HG02885 (cell line): ENCODE measurements at regions not wholly inside any gene's neighbourhood (a gene's known extent, or its start where the extent isn't known, plus 50 kb on each side); places are given as distances from the start of the nearest gene placed in this dataset.
"Not testable (repeated sequence)": the region's sequence is repeated elsewhere in the genome, so short reads cannot be mapped to it uniquely, and the experiment has no call there.

ENCODE experiments used
- ATAC-seq: cut with Tn5 transposase; IDR thresholded peaks from one replicate; pipeline ENCODE4 v1.9.1; 2021; ENCODE audit warnings: mild to moderate bottlenecking; ENCODE audit not compliant: unreplicated experiment, poor library complexity

GRCh38 chr1:234924450-234925355, 203.9 kb downstream of the TOMM20 start:
- ATAC-seq = no peak

- ATAC-seq = no peak
Observed at GRCh38 chr1:234923626-234924025, 205.0 kb downstream of the TOMM20 start.

GRCh38 chr1:234922987-234923386, 205.7 kb downstream of the TOMM20 start:
- ATAC-seq = no peak

- no peak for ATAC-seq
Observed at GRCh38 chr1:234921266-234922062, 207.2 kb downstream of the TOMM20 start.

GRCh38 chr1:234920843-234921140, 207.8 kb downstream of the TOMM20 start:
- no peak for ATAC-seq

GRCh38 chr1:234920136-234920842, 208.3 kb downstream of the TOMM20 start:
- ATAC-seq = no peak

GRCh38 chr1:234918961-234919761, 209.5 kb downstream of the TOMM20 start:
- no peak for ATAC-seq

GRCh38 chr1:234918181-234918841, 210.3 kb downstream of the TOMM20 start:
- no peak for ATAC-seq

GRCh38 chr1:234917495-234918180, 211.0 kb downstream of the TOMM20 start:
- ATAC-seq = no peak

- no peak for ATAC-seq
Observed at GRCh38 chr1:234916840-234917239, 211.8 kb downstream of the TOMM20 start.

GRCh38 chr1:234915924-234916675, 212.5 kb downstream of the TOMM20 start:
- no peak for ATAC-seq

GRCh38 chr1:234914606-234915290, 213.9 kb downstream of the TOMM20 start:
- no peak for ATAC-seq

- ATAC-seq = no peak
Observed at GRCh38 chr1:234913771-234914170, 214.9 kb downstream of the TOMM20 start.

- no peak for ATAC-seq
Observed at GRCh38 chr1:234913278-234913649, 215.4 kb downstream of the TOMM20 start.

GRCh38 chr1:234912548-234913277, 215.9 kb downstream of the TOMM20 start:
- ATAC-seq = no peak

- no peak for ATAC-seq
Observed at GRCh38 chr1:234911787-234912186, 216.8 kb downstream of the TOMM20 start.

- ATAC-seq = not testable (repeated sequence)
Observed at GRCh38 chr1:234911136-234911535, 217.5 kb downstream of the TOMM20 start.
